Gastroesophageal sphincter (tissue), 3 donors: ENCODE measurements at regions not wholly inside any gene's neighbourhood (a gene's known extent, or its start where the extent isn't known, plus 50 kb on each side); places are given as distances from the start of the nearest gene placed in this dataset.

Experiments used
- EP300 ChIP-seq: sonication (generic); formaldehyde crosslinking; IDR thresholded peaks from one replicate; pipeline ENCODE4 v1.6.1; 2017; ENCODE audit warnings: antibody characterized with exemption, mild to moderate bottlenecking
- POLR2A ChIP-seq, 2 donors: fragments of 450-650 bp; IDR thresholded peaks; one replicate each; pipeline ENCODE4 v1.6.1; 2017; ENCODE audit warnings: antibody characterized with exemption in 2 of 2, mild to moderate bottlenecking in 2 of 2, moderate library complexity in 1 of 2
- POLR2AphosphoS5 ChIP-seq: sonication (generic); formaldehyde crosslinking; IDR thresholded peaks from one replicate; pipeline ENCODE4 v1.6.1; 2017; ENCODE audit warnings: antibody characterized with exemption
- TF ChIP-seq, protein P1 (sequence below), 4 experiments: fragments of 200-600 bp in 2 of 4; fragments of 450-650 bp in 2 of 4; sonication (generic) in 1 of 4; IDR thresholded peaks; one replicate each; pipeline ENCODE4 v1.5.1; 2017 to 2019; ENCODE audit warnings: antibody characterized with exemption in 4 of 4, mild to moderate bottlenecking in 2 of 4, moderate library complexity in 2 of 4

GRCh38 chr2:116490511-116491145 is 1323.9 kb upstream of the DDX18 start:
- TF ChIP-seq EP300 (no peak), POLR2AphosphoS5 (no peak), POLR2A (IDR thresholded peaks at IDR 0.05) (no peak)
- TF ChIP-seq, protein P1, sequence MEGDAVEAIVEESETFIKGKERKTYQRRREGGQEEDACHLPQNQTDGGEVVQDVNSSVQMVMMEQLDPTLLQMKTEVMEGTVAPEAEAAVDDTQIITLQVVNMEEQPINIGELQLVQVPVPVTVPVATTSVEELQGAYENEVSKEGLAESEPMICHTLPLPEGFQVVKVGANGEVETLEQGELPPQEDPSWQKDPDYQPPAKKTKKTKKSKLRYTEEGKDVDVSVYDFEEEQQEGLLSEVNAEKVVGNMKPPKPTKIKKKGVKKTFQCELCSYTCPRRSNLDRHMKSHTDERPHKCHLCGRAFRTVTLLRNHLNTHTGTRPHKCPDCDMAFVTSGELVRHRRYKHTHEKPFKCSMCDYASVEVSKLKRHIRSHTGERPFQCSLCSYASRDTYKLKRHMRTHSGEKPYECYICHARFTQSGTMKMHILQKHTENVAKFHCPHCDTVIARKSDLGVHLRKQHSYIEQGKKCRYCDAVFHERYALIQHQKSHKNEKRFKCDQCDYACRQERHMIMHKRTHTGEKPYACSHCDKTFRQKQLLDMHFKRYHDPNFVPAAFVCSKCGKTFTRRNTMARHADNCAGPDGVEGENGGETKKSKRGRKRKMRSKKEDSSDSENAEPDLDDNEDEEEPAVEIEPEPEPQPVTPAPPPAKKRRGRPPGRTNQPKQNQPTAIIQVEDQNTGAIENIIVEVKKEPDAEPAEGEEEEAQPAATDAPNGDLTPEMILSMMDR (IDR thresholded peaks at IDR 0.05), result no peak
